ENCODE measurements at regions not wholly inside any gene's neighbourhood (a gene's known extent, or its start where the extent isn't known, plus 50 kb on each side); places are given as distances from the start of the nearest gene placed in this dataset.

DNA sequence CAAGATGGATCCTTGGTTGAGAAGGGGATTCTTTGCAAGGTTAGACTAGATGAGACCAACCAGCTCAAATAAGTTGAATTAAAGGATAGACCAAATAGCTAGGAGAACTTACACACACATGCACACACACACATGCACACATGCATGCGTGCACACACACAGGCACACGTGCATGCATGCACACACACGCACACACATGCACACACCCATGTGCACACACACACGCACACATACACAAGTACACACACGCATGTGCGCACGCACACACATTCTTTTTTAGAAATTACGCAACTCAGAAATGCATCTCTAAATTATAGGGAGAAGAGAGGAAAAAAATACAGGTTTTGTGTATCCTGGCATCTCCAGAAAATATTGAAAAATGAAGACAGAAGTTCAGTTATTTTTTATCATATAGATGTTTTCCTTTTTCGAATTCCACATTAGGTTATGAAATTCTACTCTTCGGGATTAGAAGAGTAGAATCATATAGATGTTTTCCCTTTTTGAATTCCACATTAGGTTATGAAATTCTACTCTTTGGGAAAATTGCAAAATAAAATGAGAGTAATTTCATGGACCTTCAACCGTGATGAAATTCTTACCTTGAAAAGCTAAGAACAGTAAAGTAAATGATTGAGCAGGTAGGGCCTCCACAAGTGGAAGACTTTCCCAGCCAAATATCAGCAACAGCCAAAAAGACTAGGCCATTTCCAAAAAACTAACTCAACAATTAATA lies 243.2 kb upstream of the USP25 start:
- Histone ChIP-seq H3K4me3 (replicated peaks; ENCODE audit: insufficient read depth, low read length) (no peak overlapping the region), H3K27ac (replicated peaks) (no peak overlapping the region), H3K27me3 (ENCODE audit: insufficient read depth, poor library complexity, severe bottlenecking) (peaks cover 2% of the 10 kb centered on the region)
- DNase-seq (ENCODE audit: low read depth in 1 of 2, low spot score in 1 of 2) = no peak
- TF ChIP-seq POLR2AphosphoS5 (IDR thresholded peaks at IDR 0.05; ENCODE audit: low read depth) (no peak), SPI1 (IDR thresholded peaks at IDR 0.05; ENCODE audit: borderline replicate concordance, low read depth) (no peak), GABPA (IDR thresholded peaks at IDR 0.05; ENCODE audit: low read depth) (no peak)
- TF ChIP-seq, protein P1, sequence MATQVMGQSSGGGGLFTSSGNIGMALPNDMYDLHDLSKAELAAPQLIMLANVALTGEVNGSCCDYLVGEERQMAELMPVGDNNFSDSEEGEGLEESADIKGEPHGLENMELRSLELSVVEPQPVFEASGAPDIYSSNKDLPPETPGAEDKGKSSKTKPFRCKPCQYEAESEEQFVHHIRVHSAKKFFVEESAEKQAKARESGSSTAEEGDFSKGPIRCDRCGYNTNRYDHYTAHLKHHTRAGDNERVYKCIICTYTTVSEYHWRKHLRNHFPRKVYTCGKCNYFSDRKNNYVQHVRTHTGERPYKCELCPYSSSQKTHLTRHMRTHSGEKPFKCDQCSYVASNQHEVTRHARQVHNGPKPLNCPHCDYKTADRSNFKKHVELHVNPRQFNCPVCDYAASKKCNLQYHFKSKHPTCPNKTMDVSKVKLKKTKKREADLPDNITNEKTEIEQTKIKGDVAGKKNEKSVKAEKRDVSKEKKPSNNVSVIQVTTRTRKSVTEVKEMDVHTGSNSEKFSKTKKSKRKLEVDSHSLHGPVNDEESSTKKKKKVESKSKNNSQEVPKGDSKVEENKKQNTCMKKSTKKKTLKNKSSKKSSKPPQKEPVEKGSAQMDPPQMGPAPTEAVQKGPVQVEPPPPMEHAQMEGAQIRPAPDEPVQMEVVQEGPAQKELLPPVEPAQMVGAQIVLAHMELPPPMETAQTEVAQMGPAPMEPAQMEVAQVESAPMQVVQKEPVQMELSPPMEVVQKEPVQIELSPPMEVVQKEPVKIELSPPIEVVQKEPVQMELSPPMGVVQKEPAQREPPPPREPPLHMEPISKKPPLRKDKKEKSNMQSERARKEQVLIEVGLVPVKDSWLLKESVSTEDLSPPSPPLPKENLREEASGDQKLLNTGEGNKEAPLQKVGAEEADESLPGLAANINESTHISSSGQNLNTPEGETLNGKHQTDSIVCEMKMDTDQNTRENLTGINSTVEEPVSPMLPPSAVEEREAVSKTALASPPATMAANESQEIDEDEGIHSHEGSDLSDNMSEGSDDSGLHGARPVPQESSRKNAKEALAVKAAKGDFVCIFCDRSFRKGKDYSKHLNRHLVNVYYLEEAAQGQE (IDR thresholded peaks at IDR 0.05; ENCODE audit: insufficient replicate concordance, low read depth) = no peak
- TF ChIP-seq, protein P2, sequence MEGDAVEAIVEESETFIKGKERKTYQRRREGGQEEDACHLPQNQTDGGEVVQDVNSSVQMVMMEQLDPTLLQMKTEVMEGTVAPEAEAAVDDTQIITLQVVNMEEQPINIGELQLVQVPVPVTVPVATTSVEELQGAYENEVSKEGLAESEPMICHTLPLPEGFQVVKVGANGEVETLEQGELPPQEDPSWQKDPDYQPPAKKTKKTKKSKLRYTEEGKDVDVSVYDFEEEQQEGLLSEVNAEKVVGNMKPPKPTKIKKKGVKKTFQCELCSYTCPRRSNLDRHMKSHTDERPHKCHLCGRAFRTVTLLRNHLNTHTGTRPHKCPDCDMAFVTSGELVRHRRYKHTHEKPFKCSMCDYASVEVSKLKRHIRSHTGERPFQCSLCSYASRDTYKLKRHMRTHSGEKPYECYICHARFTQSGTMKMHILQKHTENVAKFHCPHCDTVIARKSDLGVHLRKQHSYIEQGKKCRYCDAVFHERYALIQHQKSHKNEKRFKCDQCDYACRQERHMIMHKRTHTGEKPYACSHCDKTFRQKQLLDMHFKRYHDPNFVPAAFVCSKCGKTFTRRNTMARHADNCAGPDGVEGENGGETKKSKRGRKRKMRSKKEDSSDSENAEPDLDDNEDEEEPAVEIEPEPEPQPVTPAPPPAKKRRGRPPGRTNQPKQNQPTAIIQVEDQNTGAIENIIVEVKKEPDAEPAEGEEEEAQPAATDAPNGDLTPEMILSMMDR (IDR thresholded peaks at IDR 0.05; ENCODE audit: insufficient read depth, low read length) = no peak

DNA sequence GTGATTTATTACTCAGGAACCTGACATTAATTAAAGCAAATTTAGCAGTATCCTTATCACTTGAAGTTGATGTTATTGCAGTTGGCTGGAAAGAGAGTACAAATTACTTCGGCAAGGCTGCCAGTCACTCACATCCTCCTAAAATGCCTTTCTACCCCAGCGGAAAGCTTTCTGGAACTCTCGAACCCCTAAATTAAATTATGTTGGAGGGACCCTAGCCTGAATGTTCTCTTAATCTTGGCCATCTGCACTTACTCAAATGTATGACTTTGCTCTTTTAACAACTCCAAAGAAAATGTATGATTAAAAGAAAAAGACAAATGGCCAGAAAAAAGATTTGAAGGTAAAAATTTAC lies 242.6 kb upstream of the USP25 start:
- H3K4me3 ChIP-seq (replicated peaks; ENCODE audit: insufficient read depth, low read length) = no peak overlapping the region
- H3K27ac ChIP-seq (replicated peaks) = no peak overlapping the region
- H3K27me3 ChIP-seq (ENCODE audit: insufficient read depth, poor library complexity, severe bottlenecking) = peaks cover 2% of the 10 kb centered on the region
- TF ChIP-seq SPI1 (IDR thresholded peaks at IDR 0.05; ENCODE audit: borderline replicate concordance, low read depth) (no peak), GABPA (IDR thresholded peaks at IDR 0.05; ENCODE audit: low read depth) (no peak), POLR2AphosphoS5 (IDR thresholded peaks at IDR 0.05; ENCODE audit: low read depth) (no peak)
- TF ChIP-seq, protein P1 (IDR thresholded peaks at IDR 0.05; ENCODE audit: insufficient replicate concordance, low read depth) = no peak
- TF ChIP-seq, protein P2 (IDR thresholded peaks at IDR 0.05; ENCODE audit: insufficient read depth, low read length) = no peak
- DNase-seq (ENCODE audit: low read depth in 1 of 2, low spot score in 1 of 2) = no peak

DNA sequence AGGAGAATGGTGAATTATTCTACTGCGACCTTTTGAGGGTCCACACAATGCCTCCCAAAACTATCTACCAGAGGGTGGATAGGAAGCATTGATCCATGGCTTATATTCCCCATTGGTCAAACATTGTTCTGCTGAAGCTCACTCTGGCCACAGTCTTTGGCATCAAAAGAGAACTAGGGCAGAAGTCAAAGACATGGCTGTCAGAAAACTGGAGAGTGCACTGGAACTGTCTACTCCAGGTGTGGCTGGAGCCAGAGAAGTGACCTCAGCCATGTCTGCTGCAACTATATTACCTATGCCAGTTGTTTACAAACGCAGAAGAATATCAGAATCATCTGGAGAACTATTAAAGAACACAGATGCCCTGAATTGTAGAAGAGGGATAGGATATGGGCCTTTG lies 238.7 kb upstream of the USP25 start:
- TF ChIP-seq, protein P2 (IDR thresholded peaks at IDR 0.05; ENCODE audit: insufficient read depth, low read length) = no peak
- TF ChIP-seq, protein P1 (IDR thresholded peaks at IDR 0.05; ENCODE audit: insufficient replicate concordance, low read depth) = no peak
- no peak for TF ChIP-seq GABPA (IDR thresholded peaks at IDR 0.05; ENCODE audit: low read depth)
- no peak for TF ChIP-seq POLR2AphosphoS5 (IDR thresholded peaks at IDR 0.05; ENCODE audit: low read depth)
- no peak for TF ChIP-seq SPI1 (IDR thresholded peaks at IDR 0.05; ENCODE audit: borderline replicate concordance, low read depth)
- no peaks in the 10 kb centered on the region for H3K27me3 ChIP-seq (ENCODE audit: insufficient read depth, poor library complexity, severe bottlenecking)
- H3K4me3 ChIP-seq (replicated peaks; ENCODE audit: insufficient read depth, low read length) = no peak overlapping the region
- no peak overlapping the region for H3K27ac ChIP-seq (replicated peaks)
- no peak for DNase-seq (ENCODE audit: low read depth in 1 of 2, low spot score in 1 of 2)
